GM06990 (cell line): ENCODE measurements at regions not wholly inside any gene's neighbourhood (a gene's known extent, or its start where the extent isn't known, plus 50 kb on each side); places are given as distances from the start of the nearest gene placed in this dataset.
A peak's percentile ranks its signal among the peaks of the same experiment; 100 is the strongest.

Experiments
- DNase-seq: peaks from one replicate; pipeline ENCODE4 v3.0.0-alpha.2; 2011; ENCODE audit not compliant: insufficient read length; ENCODE audit errors: extremely low read depth
- H3K27me3 ChIP-seq: replicated peaks from 2 replicates; pipeline ENCODE4 v1.6.0; 2011; ENCODE audit warnings: low read length; ENCODE audit not compliant: control insufficient read depth, insufficient read depth
- H3K36me3 ChIP-seq: 2 replicates; pipeline ENCODE4 v1.5.1; 2011; ENCODE audit warnings: low read length; ENCODE audit not compliant: control insufficient read depth, insufficient read depth
- H3K4me3 ChIP-seq: replicated peaks from 2 replicates; pipeline ENCODE4 v1.5.1; 2011; ENCODE audit warnings: low read depth, mild to moderate bottlenecking, control low read depth, low read length
- CTCF ChIP-seq: IDR thresholded peaks from 2 replicates; pipeline ENCODE4 v1.5.1; 2011; ENCODE audit warnings: low read length, control low read depth, mild to moderate bottlenecking, inconsistent platforms; ENCODE audit not compliant: insufficient read depth, poor library complexity, severe bottlenecking

DNA sequence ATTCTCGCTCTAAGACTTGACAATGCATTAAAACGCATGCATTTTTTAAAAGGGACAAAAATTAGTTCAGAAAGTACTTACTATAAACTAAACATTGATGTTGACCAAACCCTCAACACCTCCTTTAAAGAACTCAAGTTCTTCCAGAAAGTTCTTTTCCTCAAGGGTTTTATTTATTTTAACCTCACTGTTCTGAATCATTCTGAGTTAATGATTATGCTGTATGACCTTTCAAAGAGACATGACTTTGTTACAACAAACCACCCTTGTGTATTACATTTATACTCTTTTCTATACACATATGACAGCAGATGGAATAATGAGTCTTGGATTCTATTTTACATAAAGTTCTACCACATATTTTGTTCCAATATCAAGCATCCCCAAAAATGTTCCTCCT lies 139.8 kb upstream of the CCDC150 start:
- Histone ChIP-seq H3K36me3 (no peaks in the 10 kb centered on the region), H3K4me3 (no peak overlapping the region), H3K27me3 (no peaks in the 10 kb centered on the region)
- no peak for TF ChIP-seq CTCF
- no peak for DNase-seq

- H3K4me3 ChIP-seq, result no peak overlapping the region
- H3K36me3 ChIP-seq, result no peaks in the 10 kb centered on the region
- no peaks in the 10 kb centered on the region for H3K27me3 ChIP-seq
- no peak for TF ChIP-seq CTCF
- DNase-seq, result no peak
Observed at GRCh38 chr2:196500686-196501431, 138.7 kb upstream of the CCDC150 start.

GRCh38 chr2:196501836-196502235 lies 137.7 kb upstream of the CCDC150 start:
- Histone ChIP-seq H3K4me3 (no peak overlapping the region), H3K27me3 (no peaks in the 10 kb centered on the region), H3K36me3 (no peaks in the 10 kb centered on the region)
- no peak for TF ChIP-seq CTCF
- DNase-seq, result no peak

DNA sequence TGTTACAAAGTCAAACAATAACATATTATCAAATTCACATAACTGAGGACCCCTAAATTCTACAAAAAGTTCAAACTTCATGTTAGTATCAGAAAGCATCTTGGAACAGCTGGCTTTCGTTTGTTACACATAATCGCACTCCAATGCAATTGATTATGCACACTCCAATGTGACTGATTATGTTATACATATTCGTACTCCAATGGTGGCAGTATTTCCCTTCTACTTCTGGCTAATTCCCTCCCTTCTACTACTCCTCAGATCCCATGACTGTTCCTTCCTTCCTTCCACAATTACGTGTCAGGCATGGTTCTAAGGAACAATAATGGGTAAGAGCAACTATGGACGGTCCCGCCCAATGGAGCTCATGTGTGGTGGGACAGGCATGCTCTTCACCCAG lies 137.1 kb upstream of the CCDC150 start:
- Histone ChIP-seq H3K27me3 (no peaks in the 10 kb centered on the region), H3K36me3 (no peaks in the 10 kb centered on the region), H3K4me3 (no peak overlapping the region)
- no peak for DNase-seq
- TF ChIP-seq CTCF, result no peak

GRCh38 chr2:196503398-196503797 lies 136.1 kb upstream of the CCDC150 start:
- Histone ChIP-seq H3K27me3 (no peaks in the 10 kb centered on the region; the same call in 1 of the 2 replicates), H3K36me3 (no peaks in the 10 kb centered on the region), H3K4me3 (no peak overlapping the region)
- no peak for TF ChIP-seq CTCF
- no peak for DNase-seq

DNA sequence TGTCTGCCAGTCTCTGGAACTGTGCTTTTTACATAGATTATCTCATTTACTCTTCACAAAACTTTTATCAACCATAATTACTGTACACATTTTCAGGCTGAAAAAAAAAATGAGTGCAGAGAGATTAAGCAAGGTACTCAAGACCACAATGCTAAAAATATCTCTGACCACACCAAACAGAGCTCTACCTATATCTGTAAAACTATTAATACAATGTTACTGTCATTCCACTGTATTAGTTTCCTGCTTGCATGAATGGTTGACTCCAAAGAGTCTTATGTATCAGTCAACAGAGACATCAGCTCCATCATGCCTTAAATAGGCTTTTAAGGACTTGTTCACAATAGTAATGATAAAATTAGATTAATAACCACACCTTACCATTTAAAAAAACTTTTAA lies 134.7 kb upstream of the CCDC150 start:
- peak; percentile 64 for DNase-seq
- Histone ChIP-seq H3K27me3 (no peaks in the 10 kb centered on the region; the same call in none of the 2 replicates), H3K4me3 (no peak overlapping the region), H3K36me3 (no peaks in the 10 kb centered on the region)
- TF ChIP-seq CTCF, result no peak
